ENCODE measurements at regions not wholly inside any gene's neighbourhood (a gene's known extent, or its start where the extent isn't known, plus 50 kb on each side); places are given as distances from the start of the nearest gene placed in this dataset.

DNA sequence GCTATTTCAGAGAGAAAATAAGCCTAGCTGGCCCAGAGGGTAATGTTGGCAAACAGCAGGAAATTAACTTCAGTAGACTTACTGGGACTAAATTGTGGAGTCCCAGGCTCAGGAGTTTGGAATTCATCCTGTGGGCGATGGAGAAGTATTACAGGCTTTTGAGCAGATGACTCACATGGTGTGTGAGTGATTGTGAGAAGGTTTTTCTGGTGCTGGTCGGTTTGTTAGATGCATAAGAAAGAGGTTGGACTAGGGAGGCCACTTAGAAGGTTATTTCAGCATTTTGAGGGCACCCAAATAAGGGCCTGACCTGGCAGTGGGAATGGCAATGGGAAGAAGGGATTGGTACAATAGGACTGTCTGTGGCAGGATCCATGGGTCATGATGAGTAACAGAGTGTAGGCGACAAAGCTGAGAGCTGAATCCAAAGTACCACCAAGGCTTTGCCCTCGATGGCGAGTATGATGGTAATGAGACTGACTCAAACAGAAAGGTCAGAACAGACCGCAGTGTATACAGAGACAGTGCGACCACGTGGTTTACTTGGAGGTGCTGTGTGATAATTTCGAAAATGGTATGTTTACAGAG lies 69.2 kb upstream of the KIF26B start:
- no peaks in the 10 kb centered on the region for H3K27me3 ChIP-seq (ENCODE audit: control insufficient read depth in 2 of 2, insufficient read depth in 2 of 2, low read length in 2 of 2)
- POLR2A ChIA-PET: no interaction called here
- H3K9me3 ChIP-seq (replicated peaks; ENCODE audit: control insufficient read depth, insufficient read depth, low read length): no peaks in the 10 kb centered on the region
- DNase-seq (ENCODE audit: low read depth, low spot score): no peak
- no peak overlapping the region for H3K4me2 ChIP-seq (ENCODE audit: insufficient read depth, low read length)
- peaks cover 2% of the 10 kb centered on the region for H3K4me1 ChIP-seq (ENCODE audit: control insufficient read depth, extremely low read depth, insufficient read depth, low read length)
- intact Hi-C loops (cut with micrococcal nuclease) (no loop called here), dilution Hi-C loops (cut with MboI; ENCODE audit: extremely low pct_ligation_motif_present, low sequenced_read_pairs) (no loop called here)
- H3K4me3 ChIP-seq (replicated peaks in 1 of 3; ENCODE audit: insufficient read depth in 1 of 3, low read depth in 1 of 3, low read length in 3 of 3): no peak overlapping the region
- no peak overlapping the region for H3K9ac ChIP-seq (replicated peaks; ENCODE audit: extremely low read depth, insufficient read depth, low read length)
- H3K79me2 ChIP-seq (ENCODE audit: control insufficient read depth, insufficient read depth, low read length): no peaks in the 10 kb centered on the region
- CTCF ChIA-PET: interaction anchor here (1.2 kb wide), 1 partner anchor 63 kb away, joined by 3 read pairs; no protein-coding TSS in a partner anchor
- BruUV-seq (replicated peaks): no TSS peak
- H3K9me1 ChIP-seq (replicated peaks; ENCODE audit: control insufficient read depth, extremely low read depth, insufficient read depth, low read length): no peaks in the 10 kb centered on the region
- H2AFZ ChIP-seq (ENCODE audit: low read depth, low read length): no peak overlapping the region
- no peaks in the 10 kb centered on the region for H4K20me1 ChIP-seq (replicated peaks; ENCODE audit: control insufficient read depth, extremely low read depth, insufficient read depth, low read length)
- no peak for FAIRE-seq
- H3K27ac ChIP-seq (ENCODE audit: insufficient read depth, low read depth, low read length): no peak overlapping the region
- no peaks in the 10 kb centered on the region for H3K36me3 ChIP-seq (ENCODE audit: control insufficient read depth in 2 of 2, extremely low read depth in 1 of 2, insufficient read depth in 2 of 2, low read length in 2 of 2)
- no peak for TF ChIP-seq POLR2AphosphoS5 (IDR thresholded peaks at IDR 0.05; ENCODE audit: insufficient read depth, low read depth, low read length)

DNA sequence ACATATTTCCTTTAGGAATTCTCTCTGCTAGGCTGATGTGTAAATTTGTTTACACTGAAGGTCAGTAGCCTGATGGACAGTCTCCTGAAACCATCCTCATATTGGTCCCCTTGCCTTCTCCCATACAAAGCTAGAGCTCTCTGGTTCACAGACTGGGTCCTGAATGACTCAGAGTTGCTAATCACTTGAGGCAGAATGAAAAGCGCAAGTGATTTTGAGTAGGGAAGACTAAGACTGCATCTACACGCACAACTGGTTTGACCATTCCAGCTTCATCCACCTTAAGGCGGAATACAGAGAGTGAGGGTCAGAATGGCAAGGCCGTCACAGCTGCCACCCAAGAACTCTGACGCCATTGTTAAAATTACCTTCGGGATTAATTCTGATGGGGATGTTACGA lies 70.2 kb upstream of the KIF26B start:
- ChIA-PET CTCF (interaction anchor here (1.1 to 1.3 kb wide), 2 partner anchors 11 to 919 kb away, joined by 3 to 4 read pairs; no protein-coding TSS in a partner anchor), POLR2A (no interaction called here)
- H4K20me1 ChIP-seq (replicated peaks; ENCODE audit: control insufficient read depth, extremely low read depth, insufficient read depth, low read length): no peaks in the 10 kb centered on the region
- intact Hi-C loops (cut with micrococcal nuclease): no loop called here
- H3K4me1 ChIP-seq (ENCODE audit: control insufficient read depth, extremely low read depth, insufficient read depth, low read length): no peaks in the 10 kb centered on the region
- H3K9me1 ChIP-seq (replicated peaks; ENCODE audit: control insufficient read depth, extremely low read depth, insufficient read depth, low read length): no peaks in the 10 kb centered on the region
- no peak overlapping the region for H2AFZ ChIP-seq (ENCODE audit: low read depth, low read length)
- no peaks in the 10 kb centered on the region for H3K79me2 ChIP-seq (ENCODE audit: control insufficient read depth, insufficient read depth, low read length)
- no peaks in the 10 kb centered on the region for H3K27me3 ChIP-seq (ENCODE audit: control insufficient read depth in 2 of 2, insufficient read depth in 2 of 2, low read length in 2 of 2)
- no peak overlapping the region for H3K9ac ChIP-seq (replicated peaks; ENCODE audit: extremely low read depth, insufficient read depth, low read length)
- H3K27ac ChIP-seq (ENCODE audit: insufficient read depth, low read depth, low read length): no peak overlapping the region
- no peaks in the 10 kb centered on the region for H3K9me3 ChIP-seq (replicated peaks; ENCODE audit: control insufficient read depth, insufficient read depth, low read length)
- no peak for FAIRE-seq
- DNase-seq (ENCODE audit: low read depth, low spot score): no peak
- BruUV-seq (replicated peaks): no TSS peak
- TF ChIP-seq, protein P1, sequence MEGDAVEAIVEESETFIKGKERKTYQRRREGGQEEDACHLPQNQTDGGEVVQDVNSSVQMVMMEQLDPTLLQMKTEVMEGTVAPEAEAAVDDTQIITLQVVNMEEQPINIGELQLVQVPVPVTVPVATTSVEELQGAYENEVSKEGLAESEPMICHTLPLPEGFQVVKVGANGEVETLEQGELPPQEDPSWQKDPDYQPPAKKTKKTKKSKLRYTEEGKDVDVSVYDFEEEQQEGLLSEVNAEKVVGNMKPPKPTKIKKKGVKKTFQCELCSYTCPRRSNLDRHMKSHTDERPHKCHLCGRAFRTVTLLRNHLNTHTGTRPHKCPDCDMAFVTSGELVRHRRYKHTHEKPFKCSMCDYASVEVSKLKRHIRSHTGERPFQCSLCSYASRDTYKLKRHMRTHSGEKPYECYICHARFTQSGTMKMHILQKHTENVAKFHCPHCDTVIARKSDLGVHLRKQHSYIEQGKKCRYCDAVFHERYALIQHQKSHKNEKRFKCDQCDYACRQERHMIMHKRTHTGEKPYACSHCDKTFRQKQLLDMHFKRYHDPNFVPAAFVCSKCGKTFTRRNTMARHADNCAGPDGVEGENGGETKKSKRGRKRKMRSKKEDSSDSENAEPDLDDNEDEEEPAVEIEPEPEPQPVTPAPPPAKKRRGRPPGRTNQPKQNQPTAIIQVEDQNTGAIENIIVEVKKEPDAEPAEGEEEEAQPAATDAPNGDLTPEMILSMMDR (IDR thresholded peaks at IDR 0.05; ENCODE audit: extremely low read depth in 1 of 2, insufficient read depth in 1 of 2, low read depth in 1 of 2, low read length in 2 of 2): no peak
- TF ChIP-seq JUN (IDR thresholded peaks at IDR 0.05; ENCODE audit: borderline replicate concordance, insufficient read depth, insufficient read length, low read depth): no peak
- H3K4me2 ChIP-seq (ENCODE audit: insufficient read depth, low read length): no peak overlapping the region
- H3K36me3 ChIP-seq (ENCODE audit: control insufficient read depth in 2 of 2, extremely low read depth in 1 of 2, insufficient read depth in 2 of 2, low read length in 2 of 2): no peaks in the 10 kb centered on the region
- dilution Hi-C loops (cut with MboI; ENCODE audit: extremely low pct_ligation_motif_present, low sequenced_read_pairs): no loop called here
- H3K4me3 ChIP-seq (replicated peaks in 1 of 3; ENCODE audit: insufficient read depth in 1 of 3, low read depth in 1 of 3, low read length in 3 of 3): no peak overlapping the region
